Retinal pigment epithelial cell (primary cell): ENCODE measurements at regions not wholly inside any gene's neighbourhood (a gene's known extent, or its start where the extent isn't known, plus 50 kb on each side); places are given as distances from the start of the nearest gene placed in this dataset.
A peak's percentile ranks its signal among the peaks of the same experiment; 100 is the strongest.

ENCODE experiments used
- DNase-seq: peaks from one replicate; pipeline ENCODE4 v3.0.0-alpha.2; 2010; ENCODE audit warnings: low read depth
- H3K4me3 ChIP-seq: 2 replicates; pipeline ENCODE4 v1.5.1; 2011; ENCODE audit warnings: mild to moderate bottlenecking, low read length, control low read depth, moderate library complexity
- TF ChIP-seq, protein P1 (sequence below): conservative IDR thresholded peaks from 2 replicates; pipeline ENCODE4 v1.5.1; 2011; ENCODE audit warnings: low read depth, low read length, control low read depth, inconsistent platforms

DNA sequence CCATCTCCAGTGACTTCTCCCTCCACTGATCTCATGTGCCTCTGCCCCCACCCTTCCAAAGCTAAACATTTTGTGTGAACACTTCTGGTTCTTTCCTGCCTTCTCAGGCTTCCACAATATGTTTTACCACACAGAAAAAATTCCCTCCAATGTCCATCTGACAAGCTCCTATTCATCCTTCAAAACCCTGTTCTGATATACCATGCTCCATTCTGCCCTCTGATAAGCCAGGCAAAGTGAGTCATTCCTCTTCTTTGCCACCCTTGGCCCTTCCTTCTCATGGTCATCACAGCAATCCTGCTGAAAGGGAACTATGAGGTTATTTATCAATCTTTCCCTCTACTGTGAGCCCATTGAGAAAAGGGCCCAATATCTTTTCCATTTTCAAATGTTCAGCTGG is 97.6 kb downstream of the BARX1 start:
- H3K4me3 ChIP-seq = no peak overlapping the region
- no peak for DNase-seq
- TF ChIP-seq, protein P1, sequence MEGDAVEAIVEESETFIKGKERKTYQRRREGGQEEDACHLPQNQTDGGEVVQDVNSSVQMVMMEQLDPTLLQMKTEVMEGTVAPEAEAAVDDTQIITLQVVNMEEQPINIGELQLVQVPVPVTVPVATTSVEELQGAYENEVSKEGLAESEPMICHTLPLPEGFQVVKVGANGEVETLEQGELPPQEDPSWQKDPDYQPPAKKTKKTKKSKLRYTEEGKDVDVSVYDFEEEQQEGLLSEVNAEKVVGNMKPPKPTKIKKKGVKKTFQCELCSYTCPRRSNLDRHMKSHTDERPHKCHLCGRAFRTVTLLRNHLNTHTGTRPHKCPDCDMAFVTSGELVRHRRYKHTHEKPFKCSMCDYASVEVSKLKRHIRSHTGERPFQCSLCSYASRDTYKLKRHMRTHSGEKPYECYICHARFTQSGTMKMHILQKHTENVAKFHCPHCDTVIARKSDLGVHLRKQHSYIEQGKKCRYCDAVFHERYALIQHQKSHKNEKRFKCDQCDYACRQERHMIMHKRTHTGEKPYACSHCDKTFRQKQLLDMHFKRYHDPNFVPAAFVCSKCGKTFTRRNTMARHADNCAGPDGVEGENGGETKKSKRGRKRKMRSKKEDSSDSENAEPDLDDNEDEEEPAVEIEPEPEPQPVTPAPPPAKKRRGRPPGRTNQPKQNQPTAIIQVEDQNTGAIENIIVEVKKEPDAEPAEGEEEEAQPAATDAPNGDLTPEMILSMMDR = no peak

DNA sequence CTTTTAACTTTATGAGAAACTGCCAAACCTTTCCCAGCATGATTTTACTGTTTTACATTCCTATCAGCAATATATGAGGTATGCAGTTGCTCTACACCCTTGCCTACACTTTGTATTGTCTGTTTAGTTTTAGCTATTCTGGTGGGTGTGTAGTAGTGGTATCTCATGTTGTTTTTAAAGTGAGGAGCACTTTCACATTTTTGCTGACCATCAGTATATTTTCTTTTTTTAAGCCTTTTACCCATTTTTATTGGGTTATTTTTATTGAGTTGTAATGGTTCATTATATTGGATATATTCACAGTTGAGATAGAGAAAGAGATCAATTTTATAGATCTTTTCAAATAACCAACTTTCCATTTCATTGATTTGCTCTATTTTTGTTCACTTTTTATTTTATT is 102.4 kb downstream of the BARX1 start:
- DNase-seq = no peak
- TF ChIP-seq, protein P1 = no peak
- H3K4me3 ChIP-seq = no peak overlapping the region

DNA sequence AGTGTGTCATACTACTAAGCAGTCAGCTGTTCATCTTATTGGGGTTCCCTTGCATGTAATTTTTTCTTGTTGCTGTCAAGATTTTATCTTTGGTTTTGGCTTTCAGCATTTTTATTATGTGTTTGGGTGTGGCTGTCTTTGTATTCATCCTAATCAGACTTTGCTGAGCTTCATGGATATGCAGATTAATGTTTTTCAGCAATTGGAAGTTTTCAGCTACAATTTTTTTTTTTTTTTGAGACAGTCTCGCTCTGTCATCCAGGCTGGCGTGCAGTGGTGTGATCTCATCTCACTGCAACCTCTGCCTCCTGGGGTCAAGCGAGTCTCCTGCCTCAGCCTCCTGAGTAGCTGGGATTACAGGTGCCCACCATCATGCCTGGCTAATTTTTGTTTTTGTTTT is 108.8 kb downstream of the BARX1 start:
- TF ChIP-seq, protein P1 = no peak
- DNase-seq = no peak

DNA sequence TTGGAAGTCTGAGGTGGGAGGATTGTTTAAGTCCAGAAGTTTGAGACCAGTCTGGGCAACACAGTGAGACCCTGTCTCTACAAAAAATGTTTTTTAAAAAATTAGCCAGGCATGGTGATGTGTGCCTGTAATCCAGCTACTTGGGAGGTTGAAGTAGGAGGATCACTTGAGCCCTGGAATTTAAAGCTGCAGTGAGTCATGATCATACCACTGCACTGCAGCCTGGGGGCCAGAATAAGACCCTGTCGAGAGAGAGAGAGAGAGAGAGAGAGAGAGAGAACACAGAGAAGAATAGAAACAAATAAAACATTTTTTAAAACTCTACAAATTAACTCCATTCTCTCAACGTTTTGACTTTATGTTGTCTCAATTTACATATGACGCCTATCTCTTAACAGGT is 111.8 kb downstream of the BARX1 start:
- TF ChIP-seq, protein P1 = no peak
- peak; percentile 17 for DNase-seq
- H3K4me3 ChIP-seq = no peak overlapping the region

More for the DNA sequence above, 108.8 kb downstream of the BARX1 start:
- H3K4me3 ChIP-seq = no peak overlapping the region

DNA sequence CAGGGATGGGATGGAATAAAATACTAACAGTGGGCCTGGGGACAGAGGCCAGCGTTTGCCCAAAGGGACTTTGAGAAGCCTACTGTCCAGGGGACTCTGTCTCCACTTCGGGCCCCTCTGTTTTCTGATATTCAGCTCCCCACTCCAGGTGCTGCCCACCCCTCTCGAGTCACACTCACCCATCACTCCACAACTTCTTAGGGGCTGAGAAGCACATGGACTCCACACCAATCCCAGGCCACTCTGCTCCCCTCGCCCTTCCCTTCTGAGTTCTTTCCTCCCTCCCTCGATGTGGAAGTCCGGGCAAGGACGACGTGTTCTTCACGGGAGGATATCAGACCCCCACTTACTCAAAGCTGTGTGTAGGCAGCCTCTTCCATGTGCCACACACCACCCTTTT is 124.5 kb downstream of the BARX1 start:
- TF ChIP-seq, protein P1 = no peak
- DNase-seq = no peak
- no peak overlapping the region for H3K4me3 ChIP-seq

DNA sequence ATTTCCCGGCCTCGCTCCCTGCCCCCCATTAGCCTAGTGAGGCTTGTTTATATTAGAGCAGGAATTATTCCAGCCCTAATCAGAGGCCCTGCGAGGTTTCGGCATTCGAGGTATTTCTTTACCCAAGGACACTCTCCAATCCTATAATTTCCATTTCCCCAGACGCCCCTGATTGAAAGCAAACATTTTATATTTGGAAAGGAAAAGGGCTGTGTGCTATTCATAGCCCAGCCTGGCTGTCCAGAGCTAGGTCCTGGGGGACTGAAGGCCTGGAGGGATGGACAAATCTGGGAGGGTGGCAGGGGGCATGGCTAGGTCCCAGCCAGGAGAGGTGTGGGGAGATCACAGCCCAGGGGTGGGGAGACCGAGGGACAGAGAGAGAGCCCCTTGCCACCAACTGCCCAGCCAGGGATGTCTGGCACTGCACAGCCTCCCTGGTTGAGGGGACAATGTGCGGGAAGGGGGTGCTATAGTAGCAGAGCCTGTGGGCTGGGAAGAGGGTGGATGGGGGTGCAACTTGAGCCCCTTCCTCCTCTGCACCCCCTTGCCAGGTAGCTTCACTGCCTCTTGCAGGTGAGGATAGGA is 125.1 kb downstream of the BARX1 start:
- no peak for DNase-seq
- no peak overlapping the region for H3K4me3 ChIP-seq
- TF ChIP-seq, protein P1 = no peak

DNA sequence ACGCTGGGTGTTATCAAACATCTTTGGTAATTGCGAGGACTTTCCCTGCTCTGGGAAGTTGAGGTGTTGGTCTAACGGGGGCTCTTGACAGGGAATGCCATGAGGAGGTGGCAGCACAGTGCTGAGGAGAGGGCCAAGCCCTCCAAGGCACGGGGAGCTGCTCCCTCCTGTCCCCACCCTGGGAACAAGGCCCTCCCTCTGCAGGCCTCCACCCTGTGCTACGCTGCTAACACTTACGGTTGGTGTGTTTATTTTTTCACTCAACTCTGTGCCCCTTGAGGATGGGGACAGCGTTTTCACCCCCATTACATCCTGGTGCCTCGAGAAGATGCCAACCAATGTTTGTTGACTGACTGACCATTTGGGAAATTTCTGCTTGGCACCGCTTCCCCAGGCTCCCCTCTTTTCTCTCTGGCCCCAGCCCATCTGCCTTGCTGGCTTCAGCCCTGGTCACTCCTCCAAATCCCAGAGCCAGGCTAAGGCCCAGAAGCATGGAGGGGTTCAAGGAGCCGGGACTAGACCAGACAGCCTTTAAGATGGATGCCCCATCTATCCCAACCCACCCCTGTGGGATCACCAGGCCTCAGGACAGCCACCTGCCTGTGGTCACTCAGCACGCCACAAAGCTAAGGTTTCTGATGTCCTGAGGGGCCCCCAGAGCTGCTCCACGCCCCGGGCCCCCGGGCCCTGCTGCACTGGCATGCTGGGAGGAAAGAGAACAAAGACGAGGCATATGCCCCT is 125.7 kb downstream of the BARX1 start:
- TF ChIP-seq, protein P1 = no peak
- no peak for DNase-seq

More for the DNA sequence above, 125.7 kb downstream of the BARX1 start:
- H3K4me3 ChIP-seq = no peak overlapping the region
